HepG2 (cell line): ENCODE measurements at regions not wholly inside any gene's neighbourhood (a gene's known extent, or its start where the extent isn't known, plus 50 kb on each side); places are given as distances from the start of the nearest gene placed in this dataset.

Source experiments
- POLR2A ChIP-seq, 2 experiments: IDR thresholded peaks; 2 replicates each; pipeline ENCODE4 v1.6.1; 2011; ENCODE audit warnings: low read depth in 2 of 2, low read length in 2 of 2, mild to moderate bottlenecking in 1 of 2, moderate library complexity in 1 of 2; ENCODE audit not compliant: insufficient read depth in 1 of 2
- SIN3A ChIP-seq: IDR thresholded peaks from 2 replicates; pipeline ENCODE4 v1.6.1; 2011; ENCODE audit warnings: low read depth, mild to moderate bottlenecking, control low read depth, low read length, borderline replicate concordance
- ZBTB3 ChIP-seq: sonication (generic); formaldehyde crosslinking; IDR thresholded peaks from 2 replicates; pipeline ENCODE4 v1.4.0; 2020; ENCODE audit warnings: low read depth, mild to moderate bottlenecking, moderate library complexity, missing genetic modification reagents, borderline replicate concordance
- ZKSCAN8 ChIP-seq: IDR thresholded peaks from 2 replicates; pipeline ENCODE4 v1.6.1; 2016; ENCODE audit warnings: borderline replicate concordance, missing genetic modification reagents, missing compliant biosample characterization
- ZNF367 ChIP-seq: sonication (generic); formaldehyde crosslinking; IDR thresholded peaks from 2 replicates; pipeline ENCODE4 v1.4.0; 2020; ENCODE audit warnings: missing genetic modification reagents, borderline replicate concordance
- TF ChIP-seq, protein P1 (sequence below), 2 experiments: IDR thresholded peaks; 2 replicates each; pipeline ENCODE4 v1.6.1; 2011 to 2012; ENCODE audit warnings: low read length in 2 of 2, borderline replicate concordance in 1 of 2, low read depth in 1 of 2, mild to moderate bottlenecking in 1 of 2, moderate library complexity in 1 of 2

DNA sequence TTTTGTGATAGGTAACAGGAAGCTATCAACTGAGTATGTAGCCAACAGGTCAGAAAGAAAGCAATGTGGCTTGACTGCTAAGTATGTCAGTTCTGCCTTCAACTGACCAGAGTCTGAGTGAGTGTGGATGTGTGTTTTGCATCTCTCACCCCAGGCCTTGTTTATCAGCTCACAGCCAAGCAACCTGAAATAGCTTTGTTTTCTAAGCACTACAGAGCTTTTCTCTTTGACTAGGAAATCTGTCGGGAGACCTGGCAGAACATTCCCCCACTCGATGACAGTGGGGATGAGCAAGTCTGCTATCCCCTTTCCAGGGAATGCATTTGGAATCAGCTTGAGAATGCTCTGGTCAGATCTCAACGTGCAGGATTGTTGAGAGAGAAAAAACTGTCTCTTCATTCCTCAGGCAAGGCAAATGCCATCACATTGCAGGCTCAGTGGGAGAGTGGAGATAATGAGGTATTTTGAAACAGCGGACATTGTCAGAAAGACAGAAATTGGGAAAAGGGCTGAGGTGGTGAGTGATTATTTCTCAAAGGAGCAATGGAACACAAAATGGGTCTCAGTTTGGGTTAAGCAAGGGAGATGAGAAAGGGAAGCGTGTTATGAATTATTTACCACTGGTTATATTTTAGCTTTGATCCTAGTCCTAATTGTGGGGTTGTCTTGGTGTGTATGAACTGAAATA, 233.8 kb upstream of the PIK3C3 start:
- TF ChIP-seq POLR2A (IDR thresholded peaks at IDR 0.05; ENCODE audit: insufficient read depth in 1 of 2, low read depth in 2 of 2, low read length in 2 of 2) (no peak), ZNF367 (CRISPR knock-in tag) (no peak), ZBTB3 (CRISPR knock-in tag) (no peak), SIN3A (no peak), ZKSCAN8 (CRISPR knock-in tag) (no peak)
- TF ChIP-seq, protein P1, sequence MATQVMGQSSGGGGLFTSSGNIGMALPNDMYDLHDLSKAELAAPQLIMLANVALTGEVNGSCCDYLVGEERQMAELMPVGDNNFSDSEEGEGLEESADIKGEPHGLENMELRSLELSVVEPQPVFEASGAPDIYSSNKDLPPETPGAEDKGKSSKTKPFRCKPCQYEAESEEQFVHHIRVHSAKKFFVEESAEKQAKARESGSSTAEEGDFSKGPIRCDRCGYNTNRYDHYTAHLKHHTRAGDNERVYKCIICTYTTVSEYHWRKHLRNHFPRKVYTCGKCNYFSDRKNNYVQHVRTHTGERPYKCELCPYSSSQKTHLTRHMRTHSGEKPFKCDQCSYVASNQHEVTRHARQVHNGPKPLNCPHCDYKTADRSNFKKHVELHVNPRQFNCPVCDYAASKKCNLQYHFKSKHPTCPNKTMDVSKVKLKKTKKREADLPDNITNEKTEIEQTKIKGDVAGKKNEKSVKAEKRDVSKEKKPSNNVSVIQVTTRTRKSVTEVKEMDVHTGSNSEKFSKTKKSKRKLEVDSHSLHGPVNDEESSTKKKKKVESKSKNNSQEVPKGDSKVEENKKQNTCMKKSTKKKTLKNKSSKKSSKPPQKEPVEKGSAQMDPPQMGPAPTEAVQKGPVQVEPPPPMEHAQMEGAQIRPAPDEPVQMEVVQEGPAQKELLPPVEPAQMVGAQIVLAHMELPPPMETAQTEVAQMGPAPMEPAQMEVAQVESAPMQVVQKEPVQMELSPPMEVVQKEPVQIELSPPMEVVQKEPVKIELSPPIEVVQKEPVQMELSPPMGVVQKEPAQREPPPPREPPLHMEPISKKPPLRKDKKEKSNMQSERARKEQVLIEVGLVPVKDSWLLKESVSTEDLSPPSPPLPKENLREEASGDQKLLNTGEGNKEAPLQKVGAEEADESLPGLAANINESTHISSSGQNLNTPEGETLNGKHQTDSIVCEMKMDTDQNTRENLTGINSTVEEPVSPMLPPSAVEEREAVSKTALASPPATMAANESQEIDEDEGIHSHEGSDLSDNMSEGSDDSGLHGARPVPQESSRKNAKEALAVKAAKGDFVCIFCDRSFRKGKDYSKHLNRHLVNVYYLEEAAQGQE (IDR thresholded peaks at IDR 0.05; ENCODE audit: borderline replicate concordance in 1 of 2, low read depth in 1 of 2, low read length in 2 of 2), result no peak
